ENCODE measurements at regions not wholly inside any gene's neighbourhood (a gene's known extent, or its start where the extent isn't known, plus 50 kb on each side); places are given as distances from the start of the nearest gene placed in this dataset.

DNA sequence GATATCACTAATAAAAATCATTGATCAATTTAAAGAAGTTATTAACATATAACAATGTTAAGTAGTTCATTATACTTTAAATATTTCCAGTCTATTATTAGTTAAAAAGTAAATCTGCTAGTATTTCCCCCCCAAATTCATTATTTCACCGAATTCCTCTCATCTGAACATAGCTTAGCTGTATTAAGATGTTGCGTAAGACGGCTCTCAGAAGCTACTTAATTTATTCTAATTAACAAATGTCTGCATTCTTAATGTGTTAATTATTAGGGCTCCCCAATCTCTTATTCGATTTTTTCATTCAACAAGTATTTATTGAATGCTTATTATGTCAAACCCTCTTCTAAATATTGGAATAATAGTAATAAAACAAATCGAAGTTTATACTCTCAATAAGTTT, 290.7 kb downstream of the TRIML1 start:
- TF ChIP-seq, protein P1, sequence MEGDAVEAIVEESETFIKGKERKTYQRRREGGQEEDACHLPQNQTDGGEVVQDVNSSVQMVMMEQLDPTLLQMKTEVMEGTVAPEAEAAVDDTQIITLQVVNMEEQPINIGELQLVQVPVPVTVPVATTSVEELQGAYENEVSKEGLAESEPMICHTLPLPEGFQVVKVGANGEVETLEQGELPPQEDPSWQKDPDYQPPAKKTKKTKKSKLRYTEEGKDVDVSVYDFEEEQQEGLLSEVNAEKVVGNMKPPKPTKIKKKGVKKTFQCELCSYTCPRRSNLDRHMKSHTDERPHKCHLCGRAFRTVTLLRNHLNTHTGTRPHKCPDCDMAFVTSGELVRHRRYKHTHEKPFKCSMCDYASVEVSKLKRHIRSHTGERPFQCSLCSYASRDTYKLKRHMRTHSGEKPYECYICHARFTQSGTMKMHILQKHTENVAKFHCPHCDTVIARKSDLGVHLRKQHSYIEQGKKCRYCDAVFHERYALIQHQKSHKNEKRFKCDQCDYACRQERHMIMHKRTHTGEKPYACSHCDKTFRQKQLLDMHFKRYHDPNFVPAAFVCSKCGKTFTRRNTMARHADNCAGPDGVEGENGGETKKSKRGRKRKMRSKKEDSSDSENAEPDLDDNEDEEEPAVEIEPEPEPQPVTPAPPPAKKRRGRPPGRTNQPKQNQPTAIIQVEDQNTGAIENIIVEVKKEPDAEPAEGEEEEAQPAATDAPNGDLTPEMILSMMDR (conservative IDR thresholded peaks at IDR 0.05; ENCODE audit: low read depth, low read length): no peak
- TF ChIP-seq EZH2phosphoT487 (IDR thresholded peaks at IDR 0.05; ENCODE audit: borderline replicate concordance, low read length): no peak

All from PC-3 (cell line).